LNCaP clone FGC (cell line): ENCODE measurements at regions not wholly inside any gene's neighbourhood (a gene's known extent, or its start where the extent isn't known, plus 50 kb on each side); places are given as distances from the start of the nearest gene placed in this dataset.

Source experiments
- DNase-seq: peaks from one replicate; pipeline ENCODE4 v3.0.0-alpha.2; 2011; ENCODE audit warnings: low read depth
- H3K4me3 ChIP-seq: 2 replicates; pipeline ENCODE4 v1.5.1; 2011; ENCODE audit warnings: mild to moderate bottlenecking, low read depth, low read length, control low read depth
- CTCF ChIP-seq: IDR thresholded peaks from 2 replicates; pipeline ENCODE4 v1.5.1; 2012; ENCODE audit warnings: mild to moderate bottlenecking; ENCODE audit not compliant: control insufficient read depth, insufficient read depth; ENCODE audit errors: extremely low read depth

- TF ChIP-seq CTCF: no peak
- no peak for DNase-seq
- no peak overlapping the region for H3K4me3 ChIP-seq
Measured at GRCh38 chr15:94177112-94177511, 54.2 kb upstream of the MCTP2 start.

GRCh38 chr15:94175420-94175819 lies 55.9 kb upstream of the MCTP2 start:
- TF ChIP-seq CTCF: no peak
- no peak for DNase-seq

GRCh38 chr15:94174399-94174802 lies 57.0 kb upstream of the MCTP2 start:
- no peak for TF ChIP-seq CTCF
- H3K4me3 ChIP-seq: no peak overlapping the region
- DNase-seq: no peak

More at GRCh38 chr15:94175420-94175819, 55.9 kb upstream of the MCTP2 start:
- H3K4me3 ChIP-seq: no peak overlapping the region

GRCh38 chr15:94168250-94168649 lies 63.1 kb upstream of the MCTP2 start:
- DNase-seq: no peak
- no peak overlapping the region for H3K4me3 ChIP-seq
- peak; percentile 21; the same call in 1 of the 2 replicates for TF ChIP-seq CTCF

GRCh38 chr15:94164971-94165370 lies 66.4 kb upstream of the MCTP2 start:
- no peak for TF ChIP-seq CTCF
- H3K4me3 ChIP-seq: no peak overlapping the region
- DNase-seq: peak; percentile 11

- no peak overlapping the region for H3K4me3 ChIP-seq
- TF ChIP-seq CTCF: peak; percentile 85
- peak; percentile 18 for DNase-seq
Measured at GRCh38 chr15:94164202-94164807, 67.1 kb upstream of the MCTP2 start.

- no peak for DNase-seq
- H3K4me3 ChIP-seq: no peak overlapping the region
- TF ChIP-seq CTCF: no peak
Measured at GRCh38 chr15:94162939-94163338, 68.4 kb upstream of the MCTP2 start.
